Spleen (tissue), 7 donors: ENCODE measurements at regions not wholly inside any gene's neighbourhood (a gene's known extent, or its start where the extent isn't known, plus 50 kb on each side); places are given as distances from the start of the nearest gene placed in this dataset.

Experiments used
- POLR2A ChIP-seq, 3 donors: fragments of 450-650 bp; IDR thresholded peaks; one replicate each; pipeline ENCODE4 v1.5.1; 2017; ENCODE audit warnings: antibody characterized with exemption in 3 of 3, mild to moderate bottlenecking in 1 of 3
- POLR2AphosphoS5 ChIP-seq, 3 donors: sonication (generic); formaldehyde crosslinking; IDR thresholded peaks; one replicate each; pipeline ENCODE4 v1.5.1; 2017; ENCODE audit warnings: antibody characterized with exemption in 3 of 3
- TF ChIP-seq, protein P1 (sequence below), 11 experiments: fragments of 200-600 bp in 7 of 11; fragments of 450-650 bp in 4 of 11; sonication (generic) in 4 of 11; IDR thresholded peaks in 8 of 11; conservative IDR thresholded peaks in 3 of 11; 1 replicate in 7 of 11; 2 replicates in 4 of 11; pipeline versions ENCODE4 v1.4.0 to v1.8.0; 2016 to 2021; ENCODE audit warnings: antibody characterized with exemption in 11 of 11, inconsistent platforms in 4 of 11, mild to moderate bottlenecking in 1 of 11
- donor health status: DM: no; HTN: no; CAD: no; lungs with moderate emphysema.
- donor health status: DM: no; HTN: no; CAD: no.
- donor health status: DM: no; HTN: no; CAD: no.

DNA sequence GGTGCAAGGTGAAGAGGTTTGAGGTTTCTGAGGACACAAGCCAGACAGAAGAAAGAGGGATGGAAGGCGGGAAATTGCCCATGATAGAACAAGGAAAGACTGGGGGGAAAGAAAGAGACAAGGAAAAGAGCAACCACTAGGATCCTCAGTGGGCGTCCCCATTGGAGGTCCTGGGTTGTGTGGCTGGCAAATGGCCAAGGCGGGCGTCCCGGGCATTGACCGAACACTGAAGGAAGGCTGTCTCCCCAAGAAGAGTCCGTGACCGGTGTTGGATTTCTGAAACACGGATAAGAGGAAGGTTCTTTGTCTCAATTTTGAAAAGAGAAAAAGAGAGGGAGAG lies 746.6 kb upstream of the ADGRB3 start:
- TF ChIP-seq, protein P1, sequence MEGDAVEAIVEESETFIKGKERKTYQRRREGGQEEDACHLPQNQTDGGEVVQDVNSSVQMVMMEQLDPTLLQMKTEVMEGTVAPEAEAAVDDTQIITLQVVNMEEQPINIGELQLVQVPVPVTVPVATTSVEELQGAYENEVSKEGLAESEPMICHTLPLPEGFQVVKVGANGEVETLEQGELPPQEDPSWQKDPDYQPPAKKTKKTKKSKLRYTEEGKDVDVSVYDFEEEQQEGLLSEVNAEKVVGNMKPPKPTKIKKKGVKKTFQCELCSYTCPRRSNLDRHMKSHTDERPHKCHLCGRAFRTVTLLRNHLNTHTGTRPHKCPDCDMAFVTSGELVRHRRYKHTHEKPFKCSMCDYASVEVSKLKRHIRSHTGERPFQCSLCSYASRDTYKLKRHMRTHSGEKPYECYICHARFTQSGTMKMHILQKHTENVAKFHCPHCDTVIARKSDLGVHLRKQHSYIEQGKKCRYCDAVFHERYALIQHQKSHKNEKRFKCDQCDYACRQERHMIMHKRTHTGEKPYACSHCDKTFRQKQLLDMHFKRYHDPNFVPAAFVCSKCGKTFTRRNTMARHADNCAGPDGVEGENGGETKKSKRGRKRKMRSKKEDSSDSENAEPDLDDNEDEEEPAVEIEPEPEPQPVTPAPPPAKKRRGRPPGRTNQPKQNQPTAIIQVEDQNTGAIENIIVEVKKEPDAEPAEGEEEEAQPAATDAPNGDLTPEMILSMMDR (IDR thresholded peaks at IDR 0.05 in 8 of 11, conservative IDR thresholded peaks at IDR 0.05 in 3 of 11) = no peak
- no peak for TF ChIP-seq POLR2A (IDR thresholded peaks at IDR 0.05)
- no peak for TF ChIP-seq POLR2AphosphoS5 (IDR thresholded peaks at IDR 0.05)
